Astrocyte (in vitro differentiated cells and primary cell): ENCODE measurements at regions not wholly inside any gene's neighbourhood (a gene's known extent, or its start where the extent isn't known, plus 50 kb on each side); places are given as distances from the start of the nearest gene placed in this dataset.
A peak's percentile ranks its signal among the peaks of the same experiment; 100 is the strongest.

Experiments
- DNase-seq: peaks from one replicate; pipeline ENCODE4 v3.0.0-alpha.2; 2010; ENCODE audit warnings: low read depth
- FAIRE-seq: peaks from 2 replicates; lab custom pipeline; 2011; peaks lifted over from hg19 to GRCh38; lab: Jason Lieb, UNC
- H2AFZ ChIP-seq: 2 replicates; pipeline ENCODE4 v1.6.0; 2012; ENCODE audit warnings: low read depth, low read length, inconsistent platforms
- H3K27ac ChIP-seq: 2 replicates; pipeline ENCODE4 v1.5.1; 2011; ENCODE audit warnings: low read depth, low read length, inconsistent platforms
- H3K27me3 ChIP-seq: 2 replicates; pipeline ENCODE4 v1.6.0; 2011; ENCODE audit warnings: low read length, inconsistent platforms; ENCODE audit not compliant: insufficient read depth
- H3K36me3 ChIP-seq: 2 replicates; pipeline ENCODE4 v1.5.1; 2011; ENCODE audit warnings: low read length, inconsistent platforms; ENCODE audit not compliant: insufficient read depth
- H3K4me1 ChIP-seq: 2 replicates; pipeline ENCODE4 v1.5.1; 2011; ENCODE audit warnings: low read length, inconsistent platforms; ENCODE audit not compliant: insufficient read depth
- H3K4me2 ChIP-seq: 2 replicates; pipeline ENCODE4 v1.6.0; 2012; ENCODE audit warnings: low read length, inconsistent platforms
- H3K4me3 ChIP-seq: 2 replicates; pipeline ENCODE4 v1.5.1; 2011; ENCODE audit warnings: low read depth, mild to moderate bottlenecking, low read length, inconsistent platforms; ENCODE audit not compliant: insufficient read depth
- H3K79me2 ChIP-seq: 2 replicates; pipeline ENCODE4 v1.6.0; 2012; ENCODE audit warnings: mild to moderate bottlenecking, low read length, inconsistent platforms; ENCODE audit not compliant: insufficient read depth
- H3K9ac ChIP-seq: 2 replicates; pipeline ENCODE4 v1.6.0; 2012; ENCODE audit warnings: mild to moderate bottlenecking, low read length, inconsistent platforms
- H3K9me3 ChIP-seq: 2 replicates; pipeline ENCODE4 v1.5.1; 2012; ENCODE audit warnings: low read depth, mild to moderate bottlenecking, low read length, inconsistent platforms; ENCODE audit not compliant: insufficient read depth
- H4K20me1 ChIP-seq: 2 replicates; pipeline ENCODE4 v1.6.0; 2012; ENCODE audit warnings: low read length, inconsistent platforms; ENCODE audit not compliant: insufficient read depth
- H3K27ac Mint-ChIP-seq: one replicate; pipeline ENCODE4 v1.8.0; 2021; ENCODE audit warnings: mild to moderate bottlenecking, mixed read lengths; ENCODE audit not compliant: unreplicated experiment
- H3K27me3 Mint-ChIP-seq: one replicate; pipeline ENCODE4 v1.8.0; 2021; ENCODE audit warnings: low read depth, mixed read lengths; ENCODE audit not compliant: unreplicated experiment
- H3K36me3 Mint-ChIP-seq: one replicate; pipeline ENCODE4 v1.8.0; 2021; ENCODE audit warnings: low read depth, mixed read lengths; ENCODE audit not compliant: unreplicated experiment
- H3K4me1 Mint-ChIP-seq: one replicate; pipeline ENCODE4 v1.8.0; 2021; ENCODE audit warnings: low read depth, mixed read lengths; ENCODE audit not compliant: unreplicated experiment
- H3K4me3 Mint-ChIP-seq: one replicate; pipeline ENCODE4 v1.8.0; 2021; ENCODE audit warnings: mild to moderate bottlenecking, moderate library complexity, mixed read lengths; ENCODE audit not compliant: unreplicated experiment
- H3K9me3 Mint-ChIP-seq: one replicate; pipeline ENCODE4 v1.8.0; 2021; ENCODE audit warnings: mild to moderate bottlenecking, mixed read lengths; ENCODE audit not compliant: unreplicated experiment
- CTCF ChIP-seq: IDR thresholded peaks from 2 replicates; pipeline ENCODE4 v1.5.1; 2011; ENCODE audit warnings: low read depth, mild to moderate bottlenecking, inconsistent platforms, low read length, moderate library complexity; ENCODE audit not compliant: insufficient read depth
- EZH2 ChIP-seq: IDR thresholded peaks from 2 replicates; pipeline ENCODE4 v1.6.1; 2012; ENCODE audit warnings: mild to moderate bottlenecking, low read length, inconsistent platforms; ENCODE audit not compliant: insufficient read depth

- H3K27me3 Mint-ChIP-seq = no peaks in the 10 kb centered on the region
- H3K79me2 ChIP-seq = no peaks in the 10 kb centered on the region
- no peaks in the 10 kb centered on the region for H3K36me3 Mint-ChIP-seq
- no peak for FAIRE-seq
- H4K20me1 ChIP-seq = no peaks in the 10 kb centered on the region
- H3K27ac Mint-ChIP-seq = no peak overlapping the region
- no peak overlapping the region for H3K4me3 ChIP-seq
- H3K4me1 ChIP-seq = peaks cover 3% of the 10 kb centered on the region
- peaks cover 5% of the 10 kb centered on the region for H3K4me1 Mint-ChIP-seq
- peak; percentile 4 for DNase-seq
- no peak for TF ChIP-seq EZH2
- TF ChIP-seq CTCF = no peak
- no peaks in the 10 kb centered on the region for H3K27me3 ChIP-seq
- H3K36me3 ChIP-seq = no peaks in the 10 kb centered on the region
- H3K4me2 ChIP-seq = no peak overlapping the region
- H3K4me3 Mint-ChIP-seq = no peak overlapping the region
- H3K9me3 Mint-ChIP-seq = no peaks in the 10 kb centered on the region
- H3K9me3 ChIP-seq = no peaks in the 10 kb centered on the region
- no peak overlapping the region for H2AFZ ChIP-seq
- no peak overlapping the region for H3K9ac ChIP-seq
- no peak overlapping the region for H3K27ac ChIP-seq
Measured at GRCh38 chr13:81058916-81059290, 718.0 kb upstream of the SPRY2 start.

GRCh38 chr13:81058211-81058915 is 717.4 kb upstream of the SPRY2 start:
- Histone ChIP-seq H3K27me3 (no peaks in the 10 kb centered on the region), H3K27ac (no peak overlapping the region), H3K79me2 (no peaks in the 10 kb centered on the region), H3K4me1 (peaks cover 3% of the 10 kb centered on the region), H3K9me3 (no peaks in the 10 kb centered on the region), H3K4me3 (no peak overlapping the region), H3K36me3 (no peaks in the 10 kb centered on the region), H4K20me1 (no peaks in the 10 kb centered on the region), H2AFZ (no peak overlapping the region), H3K4me2 (no peak overlapping the region), H3K9ac (no peak overlapping the region)
- Mint-ChIP-seq H3K36me3 (no peaks in the 10 kb centered on the region), H3K4me1 (peaks cover 5% of the 10 kb centered on the region), H3K4me3 (no peak overlapping the region), H3K9me3 (no peaks in the 10 kb centered on the region), H3K27ac (no peak overlapping the region), H3K27me3 (no peaks in the 10 kb centered on the region)
- no peak for FAIRE-seq
- DNase-seq = no peak
- TF ChIP-seq EZH2 = no peak
- TF ChIP-seq CTCF = no peak

GRCh38 chr13:81051873-81052272 is 710.9 kb upstream of the SPRY2 start:
- H3K9me3 Mint-ChIP-seq = no peaks in the 10 kb centered on the region
- DNase-seq (no peak), FAIRE-seq (no peak)
- Histone ChIP-seq H3K4me1 (no peaks in the 10 kb centered on the region), H2AFZ (no peak overlapping the region), H3K4me3 (no peak overlapping the region), H3K27me3 (no peaks in the 10 kb centered on the region), H4K20me1 (no peaks in the 10 kb centered on the region), H3K27ac (no peak overlapping the region), H3K4me2 (no peak overlapping the region), H3K9ac (no peak overlapping the region), H3K36me3 (no peaks in the 10 kb centered on the region), H3K9me3 (no peaks in the 10 kb centered on the region), H3K79me2 (no peaks in the 10 kb centered on the region)
- no peaks in the 10 kb centered on the region for H3K27me3 Mint-ChIP-seq
- no peaks in the 10 kb centered on the region for H3K36me3 Mint-ChIP-seq
- no peak overlapping the region for H3K4me3 Mint-ChIP-seq
- TF ChIP-seq EZH2 (no peak), CTCF (no peak)
- H3K27ac Mint-ChIP-seq = no peak overlapping the region
- H3K4me1 Mint-ChIP-seq = no peaks in the 10 kb centered on the region
